ENCODE measurements at regions not wholly inside any gene's neighbourhood (a gene's known extent, or its start where the extent isn't known, plus 50 kb on each side); places are given as distances from the start of the nearest gene placed in this dataset.

GRCh38 chr5:6831678-6832671, 118.7 kb downstream of the TENT4A start:
- no peak for TF ChIP-seq POLR2A (IDR thresholded peaks at IDR 0.05; ENCODE audit: low read length)
- TF ChIP-seq, protein P1, sequence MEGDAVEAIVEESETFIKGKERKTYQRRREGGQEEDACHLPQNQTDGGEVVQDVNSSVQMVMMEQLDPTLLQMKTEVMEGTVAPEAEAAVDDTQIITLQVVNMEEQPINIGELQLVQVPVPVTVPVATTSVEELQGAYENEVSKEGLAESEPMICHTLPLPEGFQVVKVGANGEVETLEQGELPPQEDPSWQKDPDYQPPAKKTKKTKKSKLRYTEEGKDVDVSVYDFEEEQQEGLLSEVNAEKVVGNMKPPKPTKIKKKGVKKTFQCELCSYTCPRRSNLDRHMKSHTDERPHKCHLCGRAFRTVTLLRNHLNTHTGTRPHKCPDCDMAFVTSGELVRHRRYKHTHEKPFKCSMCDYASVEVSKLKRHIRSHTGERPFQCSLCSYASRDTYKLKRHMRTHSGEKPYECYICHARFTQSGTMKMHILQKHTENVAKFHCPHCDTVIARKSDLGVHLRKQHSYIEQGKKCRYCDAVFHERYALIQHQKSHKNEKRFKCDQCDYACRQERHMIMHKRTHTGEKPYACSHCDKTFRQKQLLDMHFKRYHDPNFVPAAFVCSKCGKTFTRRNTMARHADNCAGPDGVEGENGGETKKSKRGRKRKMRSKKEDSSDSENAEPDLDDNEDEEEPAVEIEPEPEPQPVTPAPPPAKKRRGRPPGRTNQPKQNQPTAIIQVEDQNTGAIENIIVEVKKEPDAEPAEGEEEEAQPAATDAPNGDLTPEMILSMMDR (IDR thresholded peaks at IDR 0.05), result no peak
- no peak for TF ChIP-seq RNF2 (IDR thresholded peaks at IDR 0.05; ENCODE audit: borderline replicate concordance, low read depth)
- TF ChIP-seq EP300 (IDR thresholded peaks at IDR 0.05), result no peak
- TF ChIP-seq E2F6 (IDR thresholded peaks at IDR 0.05; ENCODE audit: borderline replicate concordance, low read depth), result no peak

Measured in A549 (cell line).